Hepatocyte (in vitro differentiated cells): ENCODE measurements at regions not wholly inside any gene's neighbourhood (a gene's known extent, or its start where the extent isn't known, plus 50 kb on each side); places are given as distances from the start of the nearest gene placed in this dataset.
"Not testable (repeated sequence)": the region's sequence is repeated elsewhere in the genome, so short reads cannot be mapped to it uniquely, and the experiment has no call there.

Experiments used
- CTCF ChIP-seq: fragments of 200-600 bp; sonication (generic); IDR thresholded peaks from 2 replicates; pipeline ENCODE4 v1.5.1; 2016; ENCODE audit warnings: antibody characterized with exemption, mild to moderate bottlenecking; ENCODE audit not compliant: poor library complexity
- EZH2phosphoT487 ChIP-seq: fragments of 200-600 bp; sonication (generic); IDR thresholded peaks from one replicate; pipeline ENCODE4 v1.6.1; 2018; ENCODE audit warnings: antibody characterized with exemption, mild to moderate bottlenecking, low read depth, moderate library complexity; ENCODE audit not compliant: unreplicated experiment, severe bottlenecking

GRCh38 chr5:50581845-50582244 lies 84.6 kb upstream of the PARP8 start:
- not testable (repeated sequence) for TF ChIP-seq CTCF, EZH2phosphoT487
